Ovary (tissue), 3 donors: ENCODE measurements at regions not wholly inside any gene's neighbourhood (a gene's known extent, or its start where the extent isn't known, plus 50 kb on each side); places are given as distances from the start of the nearest gene placed in this dataset.

Experiments
- CTCF ChIP-seq, 3 donors: fragments of 450-650 bp in 2 of 3; fragments of 200-600 bp in 1 of 3; IDR thresholded peaks; one replicate each; pipeline versions ENCODE4 v1.5.1 to v1.8.0; 2016 to 2022; ENCODE audit warnings: antibody characterized with exemption in 3 of 3, mild to moderate bottlenecking in 1 of 3
- EP300 ChIP-seq: sonication (generic); formaldehyde crosslinking; IDR thresholded peaks from one replicate; pipeline ENCODE4 v1.6.1; 2017; ENCODE audit warnings: antibody characterized with exemption
- POLR2A ChIP-seq: fragments of 450-650 bp; IDR thresholded peaks from one replicate; pipeline ENCODE4 v1.6.1; 2017; ENCODE audit warnings: antibody characterized with exemption, mild to moderate bottlenecking, moderate library complexity
- donor health status: DM: no; HTN: no; CAD: no.

- TF ChIP-seq CTCF (IDR thresholded peaks at IDR 0.05), result no peak
- TF ChIP-seq EP300, result no peak
- no peak for TF ChIP-seq POLR2A
These were observed 258.0 kb upstream of the API5 start for GRCh38 chr11:43053638-43054412.
